ENCODE measurements at regions not wholly inside any gene's neighbourhood (a gene's known extent, or its start where the extent isn't known, plus 50 kb on each side); places are given as distances from the start of the nearest gene placed in this dataset.

DNA sequence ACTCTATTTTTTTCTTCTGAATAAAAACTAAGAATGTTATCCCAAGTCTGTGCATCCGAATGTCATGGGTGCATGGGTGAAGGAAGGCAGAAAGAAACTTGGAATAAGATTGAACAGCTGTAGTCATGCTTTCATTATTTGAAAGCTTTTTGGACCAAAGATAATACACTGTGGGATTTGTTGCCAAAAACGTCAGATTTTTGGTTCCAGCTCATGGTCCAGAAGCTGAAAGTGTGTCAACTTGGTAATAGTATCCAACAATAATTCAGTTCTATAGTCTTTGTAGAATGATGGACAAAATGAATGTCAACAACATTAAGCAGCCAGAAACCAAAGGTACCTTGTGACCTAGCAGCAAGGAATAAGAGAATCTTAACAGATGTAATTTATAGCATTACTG, 327.9 kb upstream of the ADAMTS9 start:
- Mint-ChIP-seq H3K36me3 (ENCODE audit: low read depth, unreplicated experiment) (no peaks in the 10 kb centered on the region), H3K4me3 (ENCODE audit: unreplicated experiment) (no peak overlapping the region), H3K9me3 (ENCODE audit: unreplicated experiment) (no peaks in the 10 kb centered on the region), H3K27ac (ENCODE audit: unreplicated experiment) (no peak overlapping the region), H3K27me3 (ENCODE audit: unreplicated experiment) (no peaks in the 10 kb centered on the region), H3K4me1 (ENCODE audit: unreplicated experiment) (peaks cover 17% of the 10 kb centered on the region)
- DNase-seq (ENCODE audit: low spot score), result no peak
- TF ChIP-seq, protein P1, sequence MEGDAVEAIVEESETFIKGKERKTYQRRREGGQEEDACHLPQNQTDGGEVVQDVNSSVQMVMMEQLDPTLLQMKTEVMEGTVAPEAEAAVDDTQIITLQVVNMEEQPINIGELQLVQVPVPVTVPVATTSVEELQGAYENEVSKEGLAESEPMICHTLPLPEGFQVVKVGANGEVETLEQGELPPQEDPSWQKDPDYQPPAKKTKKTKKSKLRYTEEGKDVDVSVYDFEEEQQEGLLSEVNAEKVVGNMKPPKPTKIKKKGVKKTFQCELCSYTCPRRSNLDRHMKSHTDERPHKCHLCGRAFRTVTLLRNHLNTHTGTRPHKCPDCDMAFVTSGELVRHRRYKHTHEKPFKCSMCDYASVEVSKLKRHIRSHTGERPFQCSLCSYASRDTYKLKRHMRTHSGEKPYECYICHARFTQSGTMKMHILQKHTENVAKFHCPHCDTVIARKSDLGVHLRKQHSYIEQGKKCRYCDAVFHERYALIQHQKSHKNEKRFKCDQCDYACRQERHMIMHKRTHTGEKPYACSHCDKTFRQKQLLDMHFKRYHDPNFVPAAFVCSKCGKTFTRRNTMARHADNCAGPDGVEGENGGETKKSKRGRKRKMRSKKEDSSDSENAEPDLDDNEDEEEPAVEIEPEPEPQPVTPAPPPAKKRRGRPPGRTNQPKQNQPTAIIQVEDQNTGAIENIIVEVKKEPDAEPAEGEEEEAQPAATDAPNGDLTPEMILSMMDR (IDR thresholded peaks at IDR 0.05; ENCODE audit: unreplicated experiment), result no peak

DNA sequence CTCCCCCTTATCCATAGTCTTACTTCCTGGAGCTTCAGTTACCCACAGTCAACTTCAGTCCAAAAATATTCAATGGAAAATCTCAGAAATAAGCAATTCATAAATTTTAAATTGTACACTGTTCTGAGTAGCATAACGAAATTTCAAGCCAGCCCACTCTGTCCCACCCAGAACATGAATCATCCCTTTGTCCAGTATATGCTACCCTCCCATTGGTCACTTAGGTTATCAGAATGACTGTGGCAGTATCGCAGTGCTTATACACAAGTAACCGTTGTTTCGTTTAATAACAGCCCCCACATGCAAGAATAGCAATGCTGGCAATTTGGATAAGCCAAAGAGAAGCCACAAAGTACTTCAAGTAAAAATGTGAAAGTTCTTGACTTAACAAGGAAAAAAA, 325.3 kb upstream of the ADAMTS9 start:
- no peak overlapping the region for H3K4me3 Mint-ChIP-seq (ENCODE audit: unreplicated experiment)
- H3K27ac Mint-ChIP-seq (ENCODE audit: unreplicated experiment), result no peak overlapping the region

DNA sequence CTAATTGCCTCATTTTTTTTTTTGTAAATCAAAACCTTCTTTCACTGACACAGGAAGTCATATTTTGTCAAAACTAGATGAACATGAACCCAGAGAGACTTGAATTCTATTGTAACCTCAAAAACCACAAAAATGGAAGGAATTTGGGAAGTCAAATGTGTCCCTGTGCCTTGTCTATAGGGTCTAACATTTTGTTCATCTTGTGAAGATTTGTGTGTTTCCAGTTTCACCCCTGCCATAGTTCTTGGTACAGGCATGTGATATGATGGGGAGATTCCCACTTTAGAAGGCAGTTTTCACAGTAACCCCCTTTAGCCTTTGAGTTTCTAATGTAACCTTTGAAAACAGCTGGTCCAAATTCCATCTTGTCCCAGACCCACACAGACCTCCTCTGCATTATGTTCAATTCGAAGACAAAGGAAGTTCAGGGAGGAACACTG, 318.5 kb upstream of the ADAMTS9 start:
- TF ChIP-seq, protein P1 (IDR thresholded peaks at IDR 0.05; ENCODE audit: unreplicated experiment), result no peak
- H3K4me3 Mint-ChIP-seq (ENCODE audit: unreplicated experiment), result no peak overlapping the region
- no peaks in the 10 kb centered on the region for H3K9me3 Mint-ChIP-seq (ENCODE audit: unreplicated experiment)
- H3K27me3 Mint-ChIP-seq (ENCODE audit: unreplicated experiment), result peaks cover 2% of the 10 kb centered on the region
- H3K36me3 Mint-ChIP-seq (ENCODE audit: low read depth, unreplicated experiment), result no peaks in the 10 kb centered on the region
- H3K4me1 Mint-ChIP-seq (ENCODE audit: unreplicated experiment), result no peaks in the 10 kb centered on the region
- no peak for DNase-seq (ENCODE audit: low spot score)
- H3K27ac Mint-ChIP-seq (ENCODE audit: unreplicated experiment), result no peak overlapping the region

More for the DNA sequence above, 325.3 kb upstream of the ADAMTS9 start:
- Mint-ChIP-seq H3K9me3 (ENCODE audit: unreplicated experiment) (no peaks in the 10 kb centered on the region), H3K4me1 (ENCODE audit: unreplicated experiment) (peaks cover 3% of the 10 kb centered on the region), H3K27me3 (ENCODE audit: unreplicated experiment) (no peaks in the 10 kb centered on the region), H3K36me3 (ENCODE audit: low read depth, unreplicated experiment) (no peaks in the 10 kb centered on the region)
- TF ChIP-seq, protein P1 (IDR thresholded peaks at IDR 0.05; ENCODE audit: unreplicated experiment), result no peak
- DNase-seq (ENCODE audit: low spot score), result no peak

DNA sequence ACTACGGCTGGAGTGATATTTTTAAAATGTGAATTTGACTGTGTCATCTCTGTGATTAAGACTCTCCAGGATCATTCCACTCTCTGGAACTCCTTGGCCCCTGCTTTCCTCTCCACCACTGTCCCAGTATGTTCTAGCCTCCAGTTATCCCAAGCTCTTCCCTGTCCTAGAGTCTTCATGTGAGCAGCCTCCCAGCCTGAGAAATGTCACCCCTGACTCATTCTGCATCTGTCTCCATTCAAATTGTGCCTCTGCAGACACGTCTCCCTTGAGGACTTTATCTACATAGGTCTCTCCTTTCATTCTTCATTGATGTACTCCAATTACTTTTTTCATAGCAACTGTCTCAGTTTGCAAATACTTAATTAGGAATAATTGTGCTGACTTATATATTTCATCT, 317.7 kb upstream of the ADAMTS9 start:
- Mint-ChIP-seq H3K4me1 (ENCODE audit: unreplicated experiment) (peaks cover 5% of the 10 kb centered on the region), H3K27me3 (ENCODE audit: unreplicated experiment) (peaks cover 2% of the 10 kb centered on the region), H3K36me3 (ENCODE audit: low read depth, unreplicated experiment) (no peaks in the 10 kb centered on the region), H3K4me3 (ENCODE audit: unreplicated experiment) (no peak overlapping the region), H3K27ac (ENCODE audit: unreplicated experiment) (no peak overlapping the region), H3K9me3 (ENCODE audit: unreplicated experiment) (no peaks in the 10 kb centered on the region)
- no peak for DNase-seq (ENCODE audit: low spot score)
- TF ChIP-seq, protein P1 (IDR thresholded peaks at IDR 0.05; ENCODE audit: unreplicated experiment), result no peak

DNA sequence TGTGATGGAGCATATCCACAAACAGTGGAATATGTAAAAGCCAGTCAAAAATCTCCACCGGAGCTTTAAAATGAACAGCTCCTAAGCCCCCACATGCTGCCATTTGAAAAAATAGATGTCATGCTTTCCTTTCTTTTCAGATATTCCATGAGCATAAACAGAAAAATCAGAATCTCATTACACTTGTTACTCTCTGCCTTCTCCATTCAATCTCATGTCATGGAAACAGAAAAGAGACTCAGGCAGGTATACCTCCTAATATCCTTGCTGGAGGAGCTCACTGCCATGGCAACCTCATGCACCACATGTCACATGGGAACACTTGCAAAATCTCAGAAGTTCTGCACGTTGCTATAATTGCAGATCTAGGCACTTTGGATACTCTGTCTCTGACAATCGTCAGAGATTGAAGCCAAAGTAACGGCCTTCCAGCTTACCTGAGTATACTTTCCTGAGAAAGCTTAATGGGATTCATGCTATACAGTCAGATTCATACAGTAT, 317.0 kb upstream of the ADAMTS9 start:
- Mint-ChIP-seq H3K4me1 (ENCODE audit: unreplicated experiment) (peaks cover 9% of the 10 kb centered on the region), H3K27me3 (ENCODE audit: unreplicated experiment) (peaks cover 2% of the 10 kb centered on the region), H3K4me3 (ENCODE audit: unreplicated experiment) (no peak overlapping the region), H3K36me3 (ENCODE audit: low read depth, unreplicated experiment) (no peaks in the 10 kb centered on the region), H3K9me3 (ENCODE audit: unreplicated experiment) (no peaks in the 10 kb centered on the region), H3K27ac (ENCODE audit: unreplicated experiment) (no peak overlapping the region)
- DNase-seq (ENCODE audit: low spot score), result no peak
- TF ChIP-seq, protein P1 (IDR thresholded peaks at IDR 0.05; ENCODE audit: unreplicated experiment), result no peak

All from endothelial cell (in vitro differentiated cells).